Upper lobe of right lung (tissue), 1 donor: ENCODE measurements at regions not wholly inside any gene's neighbourhood (a gene's known extent, or its start where the extent isn't known, plus 50 kb on each side); places are given as distances from the start of the nearest gene placed in this dataset.

Experiments
- ATAC-seq: fragments of 200-7000 bp; cut with Tn5 transposase; one replicate; pipeline ENCODE4 v1.9.1; 2020; ENCODE audit warnings: mild to moderate bottlenecking, moderate library complexity
- DNase-seq: peaks from one replicate; pipeline ENCODE4 v3.0.0-alpha.2; 2020
- H3K27ac ChIP-seq: fragments of 200-600 bp; one replicate; pipeline ENCODE4 v1.8.0; 2022
- H3K27me3 ChIP-seq: fragments of 200-600 bp; one replicate; pipeline ENCODE4 v1.8.0; 2022; ENCODE audit warnings: mild to moderate bottlenecking
- H3K36me3 ChIP-seq: fragments of 200-600 bp; one replicate; pipeline ENCODE4 v1.8.0; 2022
- H3K4me1 ChIP-seq: fragments of 200-600 bp; one replicate; pipeline ENCODE4 v1.8.0; 2022
- H3K4me3 ChIP-seq: fragments of 200-600 bp; one replicate; pipeline ENCODE4 v1.8.0; 2022; ENCODE audit warnings: mild to moderate bottlenecking
- H3K9me3 ChIP-seq: fragments of 200-600 bp; one replicate; pipeline ENCODE4 v1.8.0; 2022
- CTCF ChIP-seq: fragments of 200-600 bp; IDR thresholded peaks from one replicate; pipeline ENCODE4 v1.8.0; 2022; ENCODE audit warnings: antibody characterized with exemption
- intact Hi-C: fragments of 100-400 bp; cut with DNase I; formaldehyde crosslinking; loops from one replicate; pipeline ENCODE4 v1.11.0; 2022
- donor health status: DM: no; HTN: yes; CAD: no; lungs with severe emphysema.

- Histone ChIP-seq H3K4me1 (peaks cover 7% of the 10 kb centered on the region), H3K27ac (no peak overlapping the region), H3K27me3 (no peaks in the 10 kb centered on the region), H3K36me3 (no peaks in the 10 kb centered on the region), H3K9me3 (no peaks in the 10 kb centered on the region), H3K4me3 (no peak overlapping the region)
- no peak for TF ChIP-seq CTCF
- DNase-seq (no peak), ATAC-seq (no peak)
- intact Hi-C loops, result no loop called here
These were observed 52.0 kb upstream of the TANC2 start for GRCh38 chr17:62913991-62914570.

- DNase-seq, result no peak
- Histone ChIP-seq H3K27ac (no peak overlapping the region), H3K9me3 (no peaks in the 10 kb centered on the region), H3K4me3 (no peak overlapping the region), H3K36me3 (no peaks in the 10 kb centered on the region), H3K4me1 (peaks cover 2% of the 10 kb centered on the region), H3K27me3 (no peaks in the 10 kb centered on the region)
- no peak for TF ChIP-seq CTCF
- intact Hi-C loops, result no loop called here
- ATAC-seq, result no peak
These were observed 53.7 kb upstream of the TANC2 start for GRCh38 chr17:62912363-62912762.

- intact Hi-C loops, result no loop called here
- TF ChIP-seq CTCF, result no peak
- no peak for DNase-seq
- Histone ChIP-seq H3K36me3 (no peaks in the 10 kb centered on the region), H3K4me1 (no peaks in the 10 kb centered on the region), H3K9me3 (no peaks in the 10 kb centered on the region), H3K27ac (no peak overlapping the region), H3K27me3 (no peaks in the 10 kb centered on the region), H3K4me3 (no peak overlapping the region)
- no peak for ATAC-seq
These were observed 54.9 kb upstream of the TANC2 start for GRCh38 chr17:62911114-62911513.

GRCh38 chr17:62910277-62910676 lies 55.8 kb upstream of the TANC2 start:
- no peak for DNase-seq
- TF ChIP-seq CTCF, result no peak
- no peaks in the 10 kb centered on the region for H3K27me3 ChIP-seq
- no peaks in the 10 kb centered on the region for H3K36me3 ChIP-seq
- no peaks in the 10 kb centered on the region for H3K4me1 ChIP-seq
- H3K9me3 ChIP-seq, result no peaks in the 10 kb centered on the region
- H3K4me3 ChIP-seq, result no peak overlapping the region
- no peak overlapping the region for H3K27ac ChIP-seq
- intact Hi-C loops, result no loop called here
- peak; percentile 38 for ATAC-seq

GRCh38 chr17:62907961-62908360 lies 58.1 kb upstream of the TANC2 start:
- intact Hi-C loops, result no loop called here
- Histone ChIP-seq H3K9me3 (no peaks in the 10 kb centered on the region), H3K27me3 (no peaks in the 10 kb centered on the region), H3K4me1 (no peaks in the 10 kb centered on the region), H3K4me3 (no peak overlapping the region), H3K36me3 (no peaks in the 10 kb centered on the region), H3K27ac (no peak overlapping the region)
- DNase-seq (no peak), ATAC-seq (no peak)
- no peak for TF ChIP-seq CTCF

GRCh38 chr17:62906881-62907280 lies 59.2 kb upstream of the TANC2 start:
- ATAC-seq (no peak), DNase-seq (no peak)
- H3K27me3 ChIP-seq, result no peaks in the 10 kb centered on the region
- H3K4me1 ChIP-seq, result no peaks in the 10 kb centered on the region
- no peak overlapping the region for H3K4me3 ChIP-seq
- no peak overlapping the region for H3K27ac ChIP-seq
- no peaks in the 10 kb centered on the region for H3K9me3 ChIP-seq
- intact Hi-C loops, result no loop called here
- TF ChIP-seq CTCF, result no peak
- H3K36me3 ChIP-seq, result no peaks in the 10 kb centered on the region
